ENCODE measurements at regions not wholly inside any gene's neighbourhood (a gene's known extent, or its start where the extent isn't known, plus 50 kb on each side); places are given as distances from the start of the nearest gene placed in this dataset.

- DNase-seq (ENCODE audit: low spot score), result no peak
- CTCF ChIA-PET (ENCODE audit: unreplicated experiment), result no interaction called here
- no peak overlapping the region for H3K27ac ChIP-seq (ENCODE audit: low read depth, low read length, poor library complexity, severe bottlenecking)
- no peak overlapping the region for H2AFZ ChIP-seq (ENCODE audit: low read length)
- H3K9me3 ChIP-seq (ENCODE audit: low read length), result no peaks in the 10 kb centered on the region
- H3K9me2 ChIP-seq (ENCODE audit: insufficient read depth, low read length), result no peaks in the 10 kb centered on the region
- intact Hi-C loops (cut with micrococcal nuclease; ENCODE audit: unreplicated experiment), result no loop called here
- no peaks in the 10 kb centered on the region for H3K36me3 ChIP-seq (ENCODE audit: insufficient read depth, low read length)
- no TSS peak for BruUV-seq (replicated peaks)
- H3K79me2 ChIP-seq (ENCODE audit: insufficient read depth, low read depth, low read length), result no peaks in the 10 kb centered on the region
- no peak overlapping the region for H3K4me2 ChIP-seq (ENCODE audit: low read length)
- no peak for TF ChIP-seq EZH2phosphoT487 (IDR thresholded peaks at IDR 0.05; ENCODE audit: borderline replicate concordance, low read depth, low read length)
- TF ChIP-seq CTCF (conservative IDR thresholded peaks at IDR 0.05; ENCODE audit: low read length), result no peak
- H3K4me1 ChIP-seq (ENCODE audit: insufficient read depth, low read length, poor library complexity, severe bottlenecking), result no peaks in the 10 kb centered on the region
- H3K4me3 ChIP-seq (ENCODE audit: low read depth, low read length, poor library complexity, severe bottlenecking), result no peak overlapping the region
- POLR2A ChIA-PET, result no interaction called here
- H4K20me1 ChIP-seq (ENCODE audit: insufficient read depth, low read length), result no peaks in the 10 kb centered on the region
Measured at GRCh38 chr6:153673225-153673624, 365.8 kb upstream of the OPRM1 start.

- no peaks in the 10 kb centered on the region for H4K20me1 ChIP-seq (ENCODE audit: insufficient read depth, low read length)
- H3K9me3 ChIP-seq (ENCODE audit: low read length), result no peaks in the 10 kb centered on the region
- no peaks in the 10 kb centered on the region for H3K36me3 ChIP-seq (ENCODE audit: insufficient read depth, low read length)
- CTCF ChIA-PET (ENCODE audit: unreplicated experiment), result no interaction called here
- H3K4me2 ChIP-seq (ENCODE audit: low read length), result no peak overlapping the region
- no peaks in the 10 kb centered on the region for H3K4me1 ChIP-seq (ENCODE audit: insufficient read depth, low read length, poor library complexity, severe bottlenecking)
- H3K4me3 ChIP-seq (ENCODE audit: low read depth, low read length, poor library complexity, severe bottlenecking), result no peak overlapping the region
- TF ChIP-seq CTCF (conservative IDR thresholded peaks at IDR 0.05; ENCODE audit: low read length) (no peak), EZH2phosphoT487 (IDR thresholded peaks at IDR 0.05; ENCODE audit: borderline replicate concordance, low read depth, low read length) (no peak)
- DNase-seq (ENCODE audit: low spot score), result no peak
- BruUV-seq (replicated peaks), result no TSS peak
- intact Hi-C loops (cut with micrococcal nuclease; ENCODE audit: unreplicated experiment), result no loop called here
- POLR2A ChIA-PET, result interaction anchor here (0.6 kb wide), 1 partner anchor 33 kb away, joined by 4 read pairs; no protein-coding TSS in a partner anchor
- no peaks in the 10 kb centered on the region for H3K9me2 ChIP-seq (ENCODE audit: insufficient read depth, low read length)
- no peak overlapping the region for H2AFZ ChIP-seq (ENCODE audit: low read length)
- no peaks in the 10 kb centered on the region for H3K79me2 ChIP-seq (ENCODE audit: insufficient read depth, low read depth, low read length)
- H3K27ac ChIP-seq (ENCODE audit: low read depth, low read length, poor library complexity, severe bottlenecking), result no peak overlapping the region
Measured at GRCh38 chr6:153670403-153671026, 368.5 kb upstream of the OPRM1 start.

- H3K4me3 ChIP-seq (ENCODE audit: low read depth, low read length, poor library complexity, severe bottlenecking), result no peak overlapping the region
- no peak overlapping the region for H3K4me2 ChIP-seq (ENCODE audit: low read length)
- BruUV-seq (replicated peaks), result no TSS peak
- no peak for DNase-seq (ENCODE audit: low spot score)
- H3K79me2 ChIP-seq (ENCODE audit: insufficient read depth, low read depth, low read length), result no peaks in the 10 kb centered on the region
- TF ChIP-seq CTCF (conservative IDR thresholded peaks at IDR 0.05; ENCODE audit: low read length) (no peak), EZH2phosphoT487 (IDR thresholded peaks at IDR 0.05; ENCODE audit: borderline replicate concordance, low read depth, low read length) (no peak)
- no peaks in the 10 kb centered on the region for H3K9me3 ChIP-seq (ENCODE audit: low read length)
- H3K27ac ChIP-seq (ENCODE audit: low read depth, low read length, poor library complexity, severe bottlenecking), result no peak overlapping the region
- no peaks in the 10 kb centered on the region for H3K4me1 ChIP-seq (ENCODE audit: insufficient read depth, low read length, poor library complexity, severe bottlenecking)
- H3K36me3 ChIP-seq (ENCODE audit: insufficient read depth, low read length), result no peaks in the 10 kb centered on the region
- CTCF ChIA-PET (ENCODE audit: unreplicated experiment), result no interaction called here
- H3K9me2 ChIP-seq (ENCODE audit: insufficient read depth, low read length), result no peaks in the 10 kb centered on the region
- intact Hi-C loops (cut with micrococcal nuclease; ENCODE audit: unreplicated experiment), result no loop called here
- POLR2A ChIA-PET, result no interaction called here
- H2AFZ ChIP-seq (ENCODE audit: low read length), result no peak overlapping the region
- H4K20me1 ChIP-seq (ENCODE audit: insufficient read depth, low read length), result no peaks in the 10 kb centered on the region
Measured at GRCh38 chr6:153668758-153669157, 370.3 kb upstream of the OPRM1 start.
